CD4-positive, CD25-positive, alpha-beta regulatory T cell (primary cell): ENCODE measurements at regions not wholly inside any gene's neighbourhood (a gene's known extent, or its start where the extent isn't known, plus 50 kb on each side); places are given as distances from the start of the nearest gene placed in this dataset.

ENCODE experiments used
- ATAC-seq, 2 donors: fragments of 150-1000 bp; cut with Tn5 transposase; one replicate each; pipeline ENCODE4 v1.10.0; 2021; ENCODE audit warnings: low read depth in 2 of 2, moderate number of reproducible peaks in 2 of 2, moderate library complexity in 1 of 2
- DNase-seq, 3 donors: peaks; one replicate each; pipeline versions ENCODE4 v3.0.0 to v3.0.0-alpha.2; 2012 to 2022; ENCODE audit warnings: mixed read lengths in 1 of 3
- H3K27ac ChIP-seq: one replicate; pipeline ENCODE4 v1.7.0; 2013; ENCODE audit warnings: mild to moderate bottlenecking, low read length; ENCODE audit not compliant: insufficient read depth, poor library complexity, severe bottlenecking
- H3K27me3 ChIP-seq: one replicate; pipeline ENCODE4 v1.7.0; 2013; ENCODE audit warnings: low read length; ENCODE audit not compliant: control insufficient read depth, insufficient read depth
- H3K36me3 ChIP-seq: one replicate; pipeline ENCODE4 v1.7.0; 2013; ENCODE audit warnings: mild to moderate bottlenecking, low read length, moderate library complexity; ENCODE audit not compliant: control insufficient read depth, insufficient read depth
- H3K4me1 ChIP-seq: 2 replicates; pipeline ENCODE4 v1.7.0; 2013; ENCODE audit warnings: mild to moderate bottlenecking, low read length; ENCODE audit not compliant: insufficient read depth, control insufficient read depth, poor library complexity, severe bottlenecking
- H3K4me3 ChIP-seq: one replicate; pipeline ENCODE4 v1.7.0; 2013; ENCODE audit warnings: low read depth, mild to moderate bottlenecking, low read length, moderate library complexity
- H3K9me3 ChIP-seq, 2 experiments: 1 replicate in 1 of 2; 2 replicates in 1 of 2; pipeline ENCODE4 v1.7.0; 2013; ENCODE audit warnings: low read length in 2 of 2, mild to moderate bottlenecking in 1 of 2, moderate library complexity in 1 of 2; ENCODE audit not compliant: control insufficient read depth in 2 of 2
- H3K27ac Mint-ChIP-seq, 3 donors: one replicate each; pipeline ENCODE4 v1.8.0; 2020 to 2022; ENCODE audit warnings: mild to moderate bottlenecking in 3 of 3, mixed read lengths in 3 of 3, moderate library complexity in 2 of 3
- H3K27me3 Mint-ChIP-seq: one replicate; pipeline ENCODE4 v1.8.0; 2022; ENCODE audit warnings: mild to moderate bottlenecking, mixed read lengths
- H3K36me3 Mint-ChIP-seq: one replicate; pipeline ENCODE4 v1.8.0; 2020; ENCODE audit warnings: mixed read lengths
- H3K4me1 Mint-ChIP-seq, 4 donors: one replicate each; pipeline ENCODE4 v1.8.0; 2020 to 2022; ENCODE audit warnings: mixed read lengths in 4 of 4, mild to moderate bottlenecking in 1 of 4
- H3K4me3 Mint-ChIP-seq, 4 donors: one replicate each; pipeline ENCODE4 v1.8.0; 2020 to 2022; ENCODE audit warnings: mild to moderate bottlenecking in 4 of 4, mixed read lengths in 4 of 4, moderate library complexity in 3 of 4
- H3K9me3 Mint-ChIP-seq, 7 donors: one replicate each; pipeline ENCODE4 v1.8.0; 2020 to 2022; ENCODE audit warnings: mixed read lengths in 7 of 7, mild to moderate bottlenecking in 3 of 7, moderate library complexity in 2 of 7

- Mint-ChIP-seq H3K36me3 (peaks cover 14% of the 10 kb centered on the region), H3K27me3 (no peaks in the 10 kb centered on the region), H3K4me1 (peaks cover 3 to 14% (median 9%) of the 10 kb centered on the region in 4 donors), H3K27ac (peak overlapping the region in 1 of 3 donors; percentile 49), H3K4me3 (peak overlapping the region in 1 of 4 donors; percentile 70), H3K9me3 (peaks cover 0 to 1% (median 0%) of the 10 kb centered on the region in 7 donors)
- H3K9me3 ChIP-seq = no peaks in the 10 kb centered on the region
- H3K36me3 ChIP-seq = no peaks in the 10 kb centered on the region
- no peak overlapping the region for H3K4me3 ChIP-seq
- DNase-seq = no peak
- H3K27ac ChIP-seq = no peak overlapping the region
- no peak for ATAC-seq
- H3K27me3 ChIP-seq = no peaks in the 10 kb centered on the region
- no peaks in the 10 kb centered on the region for H3K4me1 ChIP-seq
Measured at GRCh38 chr14:50010752-50011151, 105.6 kb downstream of the VCPKMT start.

GRCh38 chr14:50011242-50011641, 105.1 kb downstream of the VCPKMT start:
- peaks cover 5 to 17% (median 10%) of the 10 kb centered on the region in 4 donors for H3K4me1 Mint-ChIP-seq
- Histone ChIP-seq H3K9me3 (no peaks in the 10 kb centered on the region), H3K4me1 (no peaks in the 10 kb centered on the region), H3K4me3 (no peak overlapping the region), H3K27me3 (no peaks in the 10 kb centered on the region), H3K27ac (no peak overlapping the region), H3K36me3 (no peaks in the 10 kb centered on the region)
- ATAC-seq (no peak), DNase-seq (no peak)
- peak overlapping the region in 2 of 3 donors; percentile 18 to 31 for H3K27ac Mint-ChIP-seq
- no peak overlapping the region for H3K4me3 Mint-ChIP-seq
- no peaks in the 10 kb centered on the region for H3K27me3 Mint-ChIP-seq
- peaks cover 0 to 1% (median 0%) of the 10 kb centered on the region in 7 donors for H3K9me3 Mint-ChIP-seq
- H3K36me3 Mint-ChIP-seq = peaks cover 14% of the 10 kb centered on the region

GRCh38 chr14:50012644-50013043, 103.7 kb downstream of the VCPKMT start:
- ATAC-seq (no peak), DNase-seq (no peak)
- Histone ChIP-seq H3K4me3 (no peak overlapping the region), H3K4me1 (no peaks in the 10 kb centered on the region), H3K9me3 (no peaks in the 10 kb centered on the region), H3K27me3 (no peaks in the 10 kb centered on the region), H3K36me3 (no peaks in the 10 kb centered on the region), H3K27ac (no peak overlapping the region)
- Mint-ChIP-seq H3K36me3 (peaks cover 14% of the 10 kb centered on the region), H3K4me3 (no peak overlapping the region), H3K4me1 (peaks cover 5 to 23% (median 12%) of the 10 kb centered on the region in 4 donors), H3K27me3 (no peaks in the 10 kb centered on the region), H3K27ac (no peak overlapping the region), H3K9me3 (peaks cover 0 to 1% (median 0%) of the 10 kb centered on the region in 7 donors)

- H3K27ac ChIP-seq = no peak overlapping the region
- no peaks in the 10 kb centered on the region for H3K27me3 ChIP-seq
- no peaks in the 10 kb centered on the region for H3K27me3 Mint-ChIP-seq
- H3K9me3 ChIP-seq = no peaks in the 10 kb centered on the region
- no peaks in the 10 kb centered on the region for H3K4me1 ChIP-seq
- no peak for ATAC-seq
- no peaks in the 10 kb centered on the region for H3K36me3 ChIP-seq
- peaks cover 5 to 23% (median 12%) of the 10 kb centered on the region in 4 donors for H3K4me1 Mint-ChIP-seq
- no peak for DNase-seq
- peaks cover 0 to 1% (median 0%) of the 10 kb centered on the region in 7 donors for H3K9me3 Mint-ChIP-seq
- peak overlapping the region in 1 of 3 donors; percentile 60 for H3K27ac Mint-ChIP-seq
- H3K4me3 Mint-ChIP-seq = no peak overlapping the region
- H3K36me3 Mint-ChIP-seq = peaks cover 14% of the 10 kb centered on the region
- no peak overlapping the region for H3K4me3 ChIP-seq
Measured at GRCh38 chr14:50013198-50013918, 103.0 kb downstream of the VCPKMT start.

GRCh38 chr14:50013934-50014333, 102.4 kb downstream of the VCPKMT start:
- H3K9me3 ChIP-seq = no peaks in the 10 kb centered on the region
- H3K4me3 Mint-ChIP-seq = no peak overlapping the region
- no peaks in the 10 kb centered on the region for H3K27me3 Mint-ChIP-seq
- ATAC-seq (no peak), DNase-seq (no peak)
- H3K27me3 ChIP-seq = no peaks in the 10 kb centered on the region
- H3K36me3 Mint-ChIP-seq = peaks cover 11% of the 10 kb centered on the region
- peak overlapping the region in 1 of 3 donors; percentile 60 for H3K27ac Mint-ChIP-seq
- no peak overlapping the region for H3K4me3 ChIP-seq
- H3K27ac ChIP-seq = no peak overlapping the region
- H3K4me1 ChIP-seq = no peaks in the 10 kb centered on the region
- H3K9me3 Mint-ChIP-seq = peaks cover 0 to 1% (median 0%) of the 10 kb centered on the region in 7 donors
- H3K4me1 Mint-ChIP-seq = peaks cover 5 to 20% (median 10%) of the 10 kb centered on the region in 4 donors
- H3K36me3 ChIP-seq = no peaks in the 10 kb centered on the region

GRCh38 chr14:50014809-50015430, 101.5 kb downstream of the VCPKMT start:
- Histone ChIP-seq H3K9me3 (no peaks in the 10 kb centered on the region), H3K4me1 (no peaks in the 10 kb centered on the region), H3K27me3 (no peaks in the 10 kb centered on the region), H3K36me3 (no peaks in the 10 kb centered on the region), H3K4me3 (no peak overlapping the region), H3K27ac (no peak overlapping the region)
- H3K4me1 Mint-ChIP-seq = peaks cover 5 to 21% (median 8%) of the 10 kb centered on the region in 4 donors
- no peak overlapping the region for H3K4me3 Mint-ChIP-seq
- H3K27ac Mint-ChIP-seq = peak overlapping the region in 2 of 3 donors; percentile 60 to 85
- H3K27me3 Mint-ChIP-seq = no peaks in the 10 kb centered on the region
- H3K9me3 Mint-ChIP-seq = no peaks in the 10 kb centered on the region
- peaks cover 14% of the 10 kb centered on the region for H3K36me3 Mint-ChIP-seq
- ATAC-seq (no peak), DNase-seq (no peak)

GRCh38 chr14:50015716-50016115, 100.7 kb downstream of the VCPKMT start:
- Mint-ChIP-seq H3K4me3 (no peak overlapping the region), H3K27ac (peak overlapping the region in 2 of 3 donors; percentile 60 to 85)
- no peak for ATAC-seq

More at GRCh38 chr14:50015716-50016115, 100.7 kb downstream of the VCPKMT start:
- Histone ChIP-seq H3K9me3 (peaks cover 0 to 5% of the 10 kb centered on the region in 2 experiments), H3K36me3 (no peaks in the 10 kb centered on the region), H3K27me3 (no peaks in the 10 kb centered on the region), H3K27ac (no peak overlapping the region), H3K4me1 (peaks cover under 1% of the 10 kb centered on the region), H3K4me3 (no peak overlapping the region)
- Mint-ChIP-seq H3K9me3 (peaks cover 0 to 4% (median 0%) of the 10 kb centered on the region in 7 donors), H3K36me3 (peaks cover 9% of the 10 kb centered on the region), H3K4me1 (peaks cover 5 to 26% (median 8%) of the 10 kb centered on the region in 4 donors), H3K27me3 (no peaks in the 10 kb centered on the region)
- DNase-seq = no peak
